AG09309 (cell line): ENCODE measurements at regions not wholly inside any gene's neighbourhood (a gene's known extent, or its start where the extent isn't known, plus 50 kb on each side); places are given as distances from the start of the nearest gene placed in this dataset.

Experiments
- DNase-seq: peaks from one replicate; pipeline ENCODE4 v3.0.0-alpha.2; 2010; ENCODE audit warnings: low read depth
- H3K4me3 ChIP-seq: 2 replicates; pipeline ENCODE4 v1.5.1; 2011; ENCODE audit warnings: mild to moderate bottlenecking, low read depth, low read length, moderate library complexity; ENCODE audit not compliant: control insufficient read depth
- CTCF ChIP-seq: IDR thresholded peaks from 2 replicates; pipeline ENCODE4 v1.5.1; 2011; ENCODE audit warnings: mild to moderate bottlenecking, low read depth, low read length, inconsistent platforms; ENCODE audit not compliant: insufficient read depth, control insufficient read depth; ENCODE audit errors: missing control alignments

- DNase-seq: no peak
- no peak for TF ChIP-seq CTCF
- H3K4me3 ChIP-seq: no peak overlapping the region
Observed at GRCh38 chr9:15048772-15049171, 138.5 kb upstream of the FREM1 start.

GRCh38 chr9:15047028-15047551, 136.9 kb upstream of the FREM1 start:
- H3K4me3 ChIP-seq: no peak overlapping the region
- DNase-seq: no peak
- TF ChIP-seq CTCF: no peak

- TF ChIP-seq CTCF: no peak
- DNase-seq: no peak
- H3K4me3 ChIP-seq: no peak overlapping the region
Observed at GRCh38 chr9:15033316-15033715, 123.1 kb upstream of the FREM1 start.

- DNase-seq: no peak
- TF ChIP-seq CTCF: no peak
- no peak overlapping the region for H3K4me3 ChIP-seq
Observed at GRCh38 chr9:15032860-15033259, 122.6 kb upstream of the FREM1 start.

GRCh38 chr9:15021146-15021545, 110.9 kb upstream of the FREM1 start:
- no peak overlapping the region for H3K4me3 ChIP-seq
- DNase-seq: no peak
- no peak for TF ChIP-seq CTCF

GRCh38 chr9:15018096-15018637, 107.9 kb upstream of the FREM1 start:
- DNase-seq: no peak

More at GRCh38 chr9:15018096-15018637, 107.9 kb upstream of the FREM1 start:
- H3K4me3 ChIP-seq: no peak overlapping the region
- TF ChIP-seq CTCF: no peak
